Lower lobe of right lung (tissue), 2 donors: ENCODE measurements at regions not wholly inside any gene's neighbourhood (a gene's known extent, or its start where the extent isn't known, plus 50 kb on each side); places are given as distances from the start of the nearest gene placed in this dataset.

Source experiments
- ATAC-seq, 2 donors: fragments of 200-7000 bp; cut with Tn5 transposase; one replicate each; pipeline ENCODE4 v1.9.1; 2020 to 2022; ENCODE audit warnings: mild to moderate bottlenecking in 2 of 2, moderate library complexity in 2 of 2
- DNase-seq: peaks from one replicate; pipeline ENCODE4 v3.0.0-alpha.2; 2020
- H3K27ac ChIP-seq: fragments of 200-600 bp; one replicate; pipeline ENCODE4 v1.8.0; 2022
- H3K27me3 ChIP-seq: fragments of 200-600 bp; one replicate; pipeline ENCODE4 v1.8.0; 2022; ENCODE audit warnings: low read depth
- H3K36me3 ChIP-seq: fragments of 200-600 bp; one replicate; pipeline ENCODE4 v1.8.0; 2022; ENCODE audit warnings: mild to moderate bottlenecking
- H3K4me1 ChIP-seq: fragments of 200-600 bp; one replicate; pipeline ENCODE4 v1.8.0; 2022
- H3K4me3 ChIP-seq: fragments of 200-600 bp; one replicate; pipeline ENCODE4 v1.8.0; 2022; ENCODE audit warnings: mild to moderate bottlenecking
- H3K9me3 ChIP-seq: fragments of 200-600 bp; one replicate; pipeline ENCODE4 v1.8.0; 2022
- CTCF ChIP-seq: fragments of 200-600 bp; IDR thresholded peaks from one replicate; pipeline ENCODE4 v1.8.0; 2022; ENCODE audit warnings: antibody characterized with exemption, mild to moderate bottlenecking
- intact Hi-C: fragments of 100-400 bp; cut with DNase I; formaldehyde crosslinking; loops from one replicate; pipeline ENCODE4 v1.11.0; 2022
- donor health status: DM: no; HTN: yes; CAD: no; lungs with severe emphysema.

- no peak for TF ChIP-seq CTCF
- DNase-seq (no peak), ATAC-seq (no peak)
These were observed 150.1 kb upstream of the PDE7B start for GRCh38 chr6:135701426-135701825.

GRCh38 chr6:135703007-135703406, 148.5 kb upstream of the PDE7B start:
- Histone ChIP-seq H3K9me3 (no peaks in the 10 kb centered on the region), H3K36me3 (no peaks in the 10 kb centered on the region), H3K4me1 (no peaks in the 10 kb centered on the region), H3K27me3 (no peaks in the 10 kb centered on the region), H3K4me3 (no peak overlapping the region), H3K27ac (no peak overlapping the region)
- no peak for TF ChIP-seq CTCF
- DNase-seq (no peak), ATAC-seq (peak in 1 of 2 donors; percentile 45)
- intact Hi-C loops: no loop called here

More at GRCh38 chr6:135701426-135701825, 150.1 kb upstream of the PDE7B start:
- H3K27me3 ChIP-seq: no peaks in the 10 kb centered on the region
- H3K27ac ChIP-seq: no peak overlapping the region
- no peaks in the 10 kb centered on the region for H3K36me3 ChIP-seq
- H3K4me1 ChIP-seq: no peaks in the 10 kb centered on the region
- intact Hi-C loops: no loop called here
- H3K9me3 ChIP-seq: no peaks in the 10 kb centered on the region
- no peak overlapping the region for H3K4me3 ChIP-seq

- intact Hi-C loops: no loop called here
- ATAC-seq (no peak), DNase-seq (no peak)
- no peaks in the 10 kb centered on the region for H3K9me3 ChIP-seq
- no peak overlapping the region for H3K27ac ChIP-seq
- H3K4me3 ChIP-seq: no peak overlapping the region
- no peaks in the 10 kb centered on the region for H3K4me1 ChIP-seq
- H3K27me3 ChIP-seq: no peaks in the 10 kb centered on the region
- TF ChIP-seq CTCF: no peak
- no peaks in the 10 kb centered on the region for H3K36me3 ChIP-seq
These were observed 147.9 kb upstream of the PDE7B start for GRCh38 chr6:135703621-135704020.

GRCh38 chr6:135707426-135707825, 144.1 kb upstream of the PDE7B start:
- DNase-seq (no peak), ATAC-seq (no peak)
- TF ChIP-seq CTCF: no peak
- intact Hi-C loops: no loop called here
- Histone ChIP-seq H3K27ac (no peak overlapping the region), H3K27me3 (no peaks in the 10 kb centered on the region), H3K4me1 (no peaks in the 10 kb centered on the region), H3K4me3 (no peak overlapping the region), H3K36me3 (no peaks in the 10 kb centered on the region), H3K9me3 (no peaks in the 10 kb centered on the region)

- H3K4me3 ChIP-seq: no peak overlapping the region
- intact Hi-C loops: no loop called here
- H3K36me3 ChIP-seq: no peaks in the 10 kb centered on the region
- no peaks in the 10 kb centered on the region for H3K4me1 ChIP-seq
- no peaks in the 10 kb centered on the region for H3K9me3 ChIP-seq
- no peaks in the 10 kb centered on the region for H3K27me3 ChIP-seq
- no peak for ATAC-seq
- no peak overlapping the region for H3K27ac ChIP-seq
- TF ChIP-seq CTCF: no peak
- DNase-seq: no peak
These were observed 141.5 kb upstream of the PDE7B start for GRCh38 chr6:135710042-135710441.

- no peaks in the 10 kb centered on the region for H3K36me3 ChIP-seq
- peaks cover 14% of the 10 kb centered on the region for H3K9me3 ChIP-seq
- intact Hi-C loops: no loop called here
These were observed 129.3 kb upstream of the PDE7B start for GRCh38 chr6:135722190-135722589.

More at GRCh38 chr6:135722190-135722589, 129.3 kb upstream of the PDE7B start:
- DNase-seq (no peak), ATAC-seq (no peak)
- TF ChIP-seq CTCF: no peak
- no peak overlapping the region for H3K27ac ChIP-seq
- H3K4me1 ChIP-seq: no peaks in the 10 kb centered on the region
- H3K27me3 ChIP-seq: no peaks in the 10 kb centered on the region
- H3K4me3 ChIP-seq: no peak overlapping the region
